Gastrocnemius medialis (tissue), 4 donors: ENCODE measurements at regions not wholly inside any gene's neighbourhood (a gene's known extent, or its start where the extent isn't known, plus 50 kb on each side); places are given as distances from the start of the nearest gene placed in this dataset.

Experiments
- ATAC-seq, 2 donors: fragments of 150-250 bp; one replicate each; pipeline ENCODE4 v1.9.1; 2016
- DNase-seq, 2 donors: peaks; one replicate each; pipeline ENCODE4 v3.0.0-alpha.2; 2019
- H3K27ac ChIP-seq, 4 donors: fragments of 200-600 bp; sonication (generic); 1 replicate in 1 of 4; 2 replicates in 3 of 4; pipeline ENCODE4 v1.5.1; 2016 to 2018; ENCODE audit warnings: mild to moderate bottlenecking in 2 of 4, moderate library complexity in 1 of 4
- H3K27me3 ChIP-seq, 3 donors: fragments of 200-600 bp; sonication (generic) in 2 of 3; 1 replicate in 1 of 3; 2 replicates in 2 of 3; pipeline versions ENCODE4 v1.5.1 to v1.6.0; 2016 to 2019; ENCODE audit warnings: mild to moderate bottlenecking in 1 of 3, moderate library complexity in 1 of 3
- H3K36me3 ChIP-seq, 2 donors: fragments of 200-600 bp; sonication (generic) in 1 of 2; one replicate each; pipeline ENCODE4 v1.5.1; 2017 to 2018
- H3K4me1 ChIP-seq, 2 donors: fragments of 200-600 bp; sonication (generic) in 1 of 2; one replicate each; pipeline ENCODE4 v1.5.1; 2016 to 2017; ENCODE audit warnings: mild to moderate bottlenecking in 2 of 2
- H3K4me3 ChIP-seq, 4 donors: fragments of 200-600 bp; sonication (generic) in 3 of 4; 1 replicate in 1 of 4; 2 replicates in 3 of 4; pipeline ENCODE4 v1.5.1; 2016 to 2019; ENCODE audit warnings: mild to moderate bottlenecking in 2 of 4
- H3K9me3 ChIP-seq, 3 donors: fragments of 200-600 bp; sonication (generic) in 2 of 3; 1 replicate in 1 of 3; 2 replicates in 2 of 3; pipeline ENCODE4 v1.5.1; 2016 to 2019
- CTCF ChIP-seq, 5 experiments: fragments of 450-650 bp in 3 of 5; fragments of 200-600 bp in 2 of 5; sonication (generic) in 2 of 5; IDR thresholded peaks in 4 of 5; conservative IDR thresholded peaks in 1 of 5; 1 replicate in 4 of 5; 2 replicates in 1 of 5; pipeline ENCODE4 v1.5.1; 2016 to 2019; ENCODE audit warnings: antibody characterized with exemption in 5 of 5, mild to moderate bottlenecking in 3 of 5, moderate library complexity in 3 of 5
- POLR2A ChIP-seq, 2 donors: fragments of 450-650 bp; IDR thresholded peaks; one replicate each; pipeline ENCODE4 v1.6.1; 2017; ENCODE audit warnings: antibody characterized with exemption in 2 of 2, mild to moderate bottlenecking in 2 of 2, moderate library complexity in 2 of 2
- in situ Hi-C, 4 donors: fragments of 200-750 bp; cut with MboI; loops; one replicate each; pipeline versions ENCODE4 v1.15.0 to v1.8.0; 2017; ENCODE audit warnings: low sequenced_read_pairs in 4 of 4
- intact Hi-C: fragments of 100-400 bp; cut with DNase I; formaldehyde crosslinking; loops from one replicate; pipeline ENCODE4 v1.15.1; 2023; ENCODE audit warnings: low total_unique reads

- TF ChIP-seq POLR2A (IDR thresholded peaks at IDR 0.05) (no peak), CTCF (IDR thresholded peaks at IDR 0.05 in 4 of 5, conservative IDR thresholded peaks at IDR 0.05 in 1 of 5) (no peak)
- DNase-seq (no peak), ATAC-seq (no peak)
- no peaks in the 10 kb centered on the region for H3K27me3 ChIP-seq
- in situ Hi-C loops (no loop called here), intact Hi-C loops (no loop called here)
- no peak overlapping the region for H3K27ac ChIP-seq
- H3K9me3 ChIP-seq: no peaks in the 10 kb centered on the region
- H3K4me1 ChIP-seq: no peaks in the 10 kb centered on the region
- H3K36me3 ChIP-seq: no peaks in the 10 kb centered on the region
- H3K4me3 ChIP-seq: no peak overlapping the region
These were observed 184.2 kb upstream of the TPM1 start for GRCh38 chr15:62858343-62858742.

DNA sequence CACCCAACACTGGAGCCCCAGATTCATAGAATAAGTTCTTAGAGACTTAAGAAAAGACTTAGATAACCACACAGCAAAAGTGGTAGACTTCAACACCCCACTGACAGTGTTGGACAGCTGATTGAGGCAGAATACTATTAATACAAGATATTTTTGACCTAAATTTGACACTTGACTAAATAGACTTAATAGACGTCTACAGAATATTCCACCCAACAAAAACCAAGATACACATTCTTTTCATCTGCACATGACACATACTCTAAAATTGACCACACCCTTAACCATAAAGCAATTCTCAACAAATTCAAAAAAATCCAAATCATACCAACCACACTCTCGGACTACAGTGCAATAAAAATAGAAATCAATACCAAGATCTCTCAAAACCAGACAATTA lies 179.8 kb upstream of the TPM1 start:
- Histone ChIP-seq H3K9me3 (no peaks in the 10 kb centered on the region), H3K27me3 (no peaks in the 10 kb centered on the region), H3K36me3 (no peaks in the 10 kb centered on the region), H3K4me3 (no peak overlapping the region), H3K27ac (no peak overlapping the region), H3K4me1 (no peaks in the 10 kb centered on the region)
- in situ Hi-C loops: no loop called here
- ATAC-seq: no peak
- TF ChIP-seq CTCF (IDR thresholded peaks at IDR 0.05 in 4 of 5, conservative IDR thresholded peaks at IDR 0.05 in 1 of 5) (no peak), POLR2A (IDR thresholded peaks at IDR 0.05) (no peak)
- DNase-seq: no peak
- intact Hi-C loops: no loop called here

DNA sequence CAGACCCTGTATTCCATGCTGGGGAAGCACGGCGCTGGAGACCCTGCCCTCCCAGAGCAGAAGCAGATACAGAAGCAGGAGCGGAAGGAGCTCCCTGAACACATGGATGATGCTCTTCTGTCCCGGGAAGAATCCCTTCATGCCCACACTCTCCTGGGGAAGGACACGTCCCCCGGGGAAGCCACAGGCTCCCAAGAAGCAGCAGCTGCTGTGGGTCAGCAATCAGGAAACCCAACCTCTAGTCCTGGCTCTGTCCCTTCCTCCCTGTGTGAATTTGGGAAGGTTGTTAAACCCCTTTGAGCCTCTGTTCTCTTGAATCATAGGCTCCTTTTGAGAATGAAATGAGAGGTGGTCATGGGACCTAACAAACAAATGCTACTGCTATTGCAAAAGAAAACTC lies 176.2 kb upstream of the TPM1 start:
- Histone ChIP-seq H3K9me3 (no peaks in the 10 kb centered on the region), H3K27me3 (no peaks in the 10 kb centered on the region), H3K4me1 (no peaks in the 10 kb centered on the region), H3K4me3 (no peak overlapping the region), H3K36me3 (no peaks in the 10 kb centered on the region), H3K27ac (no peak overlapping the region)
- TF ChIP-seq POLR2A (IDR thresholded peaks at IDR 0.05) (no peak), CTCF (IDR thresholded peaks at IDR 0.05 in 4 of 5, conservative IDR thresholded peaks at IDR 0.05 in 1 of 5) (no peak)
- in situ Hi-C loops (no loop called here), intact Hi-C loops (no loop called here)
- DNase-seq (no peak), ATAC-seq (no peak)

DNA sequence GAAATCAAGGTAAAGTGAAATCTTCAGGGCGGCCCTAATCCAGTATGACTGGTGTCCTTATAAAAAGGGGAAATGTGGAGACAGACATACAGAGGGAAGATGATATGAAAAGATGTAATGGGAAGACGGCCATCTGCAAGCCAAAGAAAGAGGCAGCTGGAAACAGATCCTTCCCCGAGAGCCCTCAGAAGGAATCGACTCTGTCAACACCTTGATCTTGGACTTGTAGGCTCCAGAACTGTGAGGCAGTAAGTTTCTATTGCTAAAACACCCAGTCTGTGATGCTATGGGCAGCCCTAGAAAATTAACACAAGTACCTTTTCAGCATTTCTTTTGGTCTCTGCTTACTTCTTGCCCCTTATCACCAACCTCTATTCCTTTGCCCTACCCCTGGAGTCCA lies 174.7 kb upstream of the TPM1 start:
- intact Hi-C loops: no loop called here
- no peak overlapping the region for H3K27ac ChIP-seq
- no peaks in the 10 kb centered on the region for H3K4me1 ChIP-seq
- no peaks in the 10 kb centered on the region for H3K9me3 ChIP-seq
- no peak overlapping the region for H3K4me3 ChIP-seq
- H3K27me3 ChIP-seq: no peaks in the 10 kb centered on the region
- ATAC-seq (no peak), DNase-seq (no peak)
- no peaks in the 10 kb centered on the region for H3K36me3 ChIP-seq
- TF ChIP-seq CTCF (IDR thresholded peaks at IDR 0.05 in 4 of 5, conservative IDR thresholded peaks at IDR 0.05 in 1 of 5) (no peak), POLR2A (IDR thresholded peaks at IDR 0.05) (no peak)
- in situ Hi-C loops: no loop called here

- intact Hi-C loops: no loop called here
- no peak for ATAC-seq
- no peak for DNase-seq
- Histone ChIP-seq H3K9me3 (no peaks in the 10 kb centered on the region), H3K4me1 (no peaks in the 10 kb centered on the region), H3K4me3 (no peak overlapping the region), H3K27me3 (no peaks in the 10 kb centered on the region), H3K27ac (no peak overlapping the region), H3K36me3 (no peaks in the 10 kb centered on the region)
- TF ChIP-seq CTCF (IDR thresholded peaks at IDR 0.05 in 4 of 5, conservative IDR thresholded peaks at IDR 0.05 in 1 of 5) (no peak), POLR2A (IDR thresholded peaks at IDR 0.05) (no peak)
- in situ Hi-C loops: no loop called here
These were observed 174.0 kb upstream of the TPM1 start for GRCh38 chr15:62868507-62868906.
